HG02938 (cell line): ENCODE measurements at regions not wholly inside any gene's neighbourhood (a gene's known extent, or its start where the extent isn't known, plus 50 kb on each side); places are given as distances from the start of the nearest gene placed in this dataset.

Experiments
- ATAC-seq: cut with Tn5 transposase; IDR thresholded peaks from one replicate; pipeline ENCODE4 v1.9.1; 2021; ENCODE audit warnings: mild to moderate bottlenecking, moderate library complexity; ENCODE audit not compliant: unreplicated experiment

DNA sequence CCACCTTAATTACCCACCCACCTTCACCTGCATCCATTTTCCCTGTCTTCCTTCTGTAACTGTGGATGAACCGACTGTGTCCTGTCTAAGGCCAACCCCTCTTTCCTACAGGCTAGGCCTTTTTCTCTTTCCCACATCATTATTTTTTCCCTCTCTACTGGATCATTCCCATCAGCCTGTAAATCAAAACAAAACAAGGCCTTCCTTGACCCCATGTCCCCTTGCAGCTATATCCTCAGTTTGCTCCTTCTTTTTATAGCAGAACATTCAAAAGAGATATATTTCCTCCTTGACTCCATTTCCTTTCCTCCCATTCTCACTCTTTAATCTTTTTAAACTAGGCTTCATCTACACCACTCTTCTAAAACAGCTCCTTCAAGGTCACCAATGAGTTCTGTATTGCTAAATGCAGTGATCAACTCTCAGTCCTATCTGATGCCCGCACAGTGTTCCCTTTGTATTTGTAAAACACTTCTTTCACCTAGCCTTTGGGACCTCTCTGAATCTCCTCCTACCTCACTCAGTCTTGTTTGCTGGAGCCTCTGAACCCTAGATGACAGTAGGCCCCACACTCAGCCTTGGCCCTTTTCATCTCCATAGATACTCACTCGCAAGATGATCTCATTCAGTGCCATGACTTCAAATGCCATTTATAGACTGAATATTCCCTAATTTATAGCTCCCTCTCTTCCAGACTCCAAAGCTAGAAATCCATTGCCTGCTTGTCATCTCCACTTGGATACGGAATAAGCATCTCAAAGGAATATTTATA lies 55.7 kb downstream of the CXCR4 start:
- no peak for ATAC-seq

DNA sequence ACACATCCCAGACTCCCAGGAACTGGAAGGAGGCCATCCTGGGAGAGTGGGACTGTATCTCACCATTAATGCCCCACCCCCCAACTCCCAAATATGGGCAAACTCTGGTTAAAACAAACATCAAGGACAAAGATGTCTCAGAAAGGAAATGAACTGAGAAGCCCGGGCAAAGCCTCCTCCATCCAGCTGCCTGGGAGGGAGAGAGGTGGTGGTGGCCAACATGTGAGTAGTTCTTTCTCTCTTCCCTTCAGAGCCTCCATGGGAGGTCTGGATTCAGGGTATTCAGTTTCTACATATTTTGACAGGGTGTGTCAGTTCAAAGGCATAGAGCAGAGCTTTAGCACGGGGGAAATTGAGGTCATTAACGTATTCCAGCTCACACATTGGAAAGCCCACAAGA lies 57.5 kb downstream of the CXCR4 start:
- ATAC-seq = no peak

DNA sequence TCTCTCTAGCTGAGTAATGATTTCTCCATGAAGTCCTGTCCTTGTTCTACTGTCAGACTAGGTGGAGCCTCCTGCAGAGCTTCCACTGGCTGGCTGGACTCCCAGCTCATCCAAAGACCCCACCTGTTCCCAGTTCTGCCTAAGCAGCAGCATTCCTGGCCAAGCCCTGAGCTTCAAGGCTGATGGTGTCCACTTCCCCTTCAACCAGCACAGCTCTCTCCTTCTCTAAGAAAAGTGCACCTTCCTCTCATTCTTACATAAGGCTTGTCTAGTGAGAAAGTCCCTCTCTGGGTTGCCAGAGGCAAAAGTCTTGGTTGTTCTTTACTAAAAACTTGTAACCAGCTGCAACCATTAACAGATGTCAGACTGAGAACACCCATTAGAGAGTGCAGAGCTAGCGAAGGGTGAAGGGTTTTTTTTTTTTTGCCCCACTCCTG lies 58.9 kb downstream of the CXCR4 start:
- peak; percentile 48 for ATAC-seq

DNA sequence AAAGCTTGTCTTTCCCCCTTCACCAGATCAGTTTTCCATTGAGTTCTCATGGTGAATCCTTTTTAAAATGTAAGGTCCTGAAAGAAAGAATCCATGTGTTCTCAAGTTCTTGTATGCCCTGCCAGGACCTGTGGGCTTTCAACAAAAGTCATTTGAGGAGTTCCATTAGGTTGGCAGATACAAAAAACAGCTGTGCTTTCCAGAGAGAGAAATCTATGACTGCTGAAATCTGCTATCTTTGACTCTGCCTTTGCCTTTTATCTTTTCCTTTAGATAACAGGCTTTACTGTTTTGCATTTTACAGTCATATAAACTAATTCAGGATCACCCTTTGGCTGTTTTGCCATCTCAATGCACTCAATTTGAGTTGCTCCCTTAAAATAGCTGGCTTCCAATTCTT lies 59.7 kb downstream of the CXCR4 start:
- no peak for ATAC-seq

DNA sequence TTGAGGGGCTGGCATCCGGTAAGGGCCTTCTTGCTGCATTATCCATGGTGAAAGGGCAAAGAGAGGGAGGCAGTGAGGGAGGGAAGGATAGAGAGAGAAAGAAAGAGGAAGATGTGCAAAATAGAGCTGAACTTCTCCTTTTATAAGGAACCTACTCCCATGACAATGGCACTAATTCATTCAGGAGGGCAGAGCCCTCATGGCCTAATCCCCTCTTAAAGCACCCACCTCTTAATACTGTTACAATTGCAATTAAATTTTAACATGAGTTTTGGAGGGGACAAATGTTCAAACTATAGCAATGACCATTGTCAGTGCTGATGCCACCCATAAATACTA lies 60.2 kb downstream of the CXCR4 start:
- no peak for ATAC-seq

DNA sequence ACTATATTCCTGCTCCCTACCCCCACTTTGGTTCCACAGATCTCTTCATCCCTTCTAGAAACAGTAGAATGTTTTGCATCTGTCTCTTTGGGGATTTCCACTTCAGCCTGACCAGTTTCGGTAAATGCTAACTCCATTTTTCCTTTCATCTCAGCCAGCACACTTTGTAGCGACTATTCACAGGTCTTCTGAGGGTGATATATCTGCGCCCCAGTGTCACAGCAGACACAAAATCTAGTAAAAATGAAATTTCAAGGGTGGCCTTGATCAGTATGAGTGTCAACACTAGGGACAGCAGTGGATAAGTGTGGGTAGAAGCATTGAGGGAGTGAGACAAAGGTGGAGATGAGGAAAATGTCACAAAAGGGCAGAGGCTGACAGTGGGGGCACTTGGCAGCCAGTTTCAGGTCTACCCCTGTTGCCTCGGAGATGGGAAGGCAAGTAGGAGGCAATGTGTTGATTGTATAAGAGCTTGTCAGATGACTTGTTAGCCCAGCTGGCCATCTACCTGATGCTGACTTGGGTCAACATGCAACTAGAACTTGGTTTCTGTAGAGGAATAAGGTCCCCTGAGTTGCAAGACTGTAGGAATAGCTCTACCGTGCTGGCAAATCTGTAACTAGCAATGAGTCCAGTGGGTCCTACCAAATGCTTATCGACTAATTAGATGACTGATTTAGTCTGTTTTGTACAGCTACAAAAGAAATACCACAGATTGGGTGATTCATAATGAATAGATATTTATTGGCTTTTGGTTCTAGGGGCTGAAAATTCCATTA lies 60.7 kb downstream of the CXCR4 start:
- peak; percentile 25 for ATAC-seq

DNA sequence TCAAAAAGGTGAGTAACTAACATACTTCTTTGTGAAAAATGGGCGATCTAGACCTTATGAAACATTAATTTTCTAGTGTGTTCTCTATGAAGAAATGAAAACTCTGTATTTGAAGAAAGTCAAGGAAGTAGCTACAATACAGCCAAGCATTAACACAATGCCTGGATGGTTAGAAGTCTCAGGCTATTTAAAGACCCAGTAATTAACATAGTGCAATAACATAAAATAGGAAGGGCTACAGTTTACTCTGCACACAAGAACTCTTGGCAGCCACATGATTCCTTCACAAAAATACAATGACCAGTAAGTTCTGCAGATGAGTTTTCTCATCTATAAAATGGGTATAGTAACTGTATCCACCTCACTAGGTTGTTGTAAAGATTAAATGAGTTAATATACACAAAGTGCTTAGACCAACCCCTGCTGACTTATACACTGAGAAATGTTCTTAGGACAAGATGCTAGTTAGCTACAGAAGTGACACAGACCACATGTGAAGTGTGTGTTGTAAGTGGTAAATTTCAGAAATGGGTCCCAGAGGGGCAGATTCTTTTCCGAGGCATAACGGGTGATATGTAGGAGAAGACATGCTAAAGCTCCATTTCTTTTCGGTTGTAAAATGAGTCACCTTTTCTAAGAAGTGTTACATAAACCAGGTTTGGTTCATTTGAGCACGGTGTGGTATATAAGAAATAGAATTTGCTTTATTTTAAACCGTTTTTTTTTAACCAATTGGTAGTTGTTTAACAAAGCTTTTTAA lies 61.8 kb downstream of the CXCR4 start:
- peak; percentile 40 for ATAC-seq

DNA sequence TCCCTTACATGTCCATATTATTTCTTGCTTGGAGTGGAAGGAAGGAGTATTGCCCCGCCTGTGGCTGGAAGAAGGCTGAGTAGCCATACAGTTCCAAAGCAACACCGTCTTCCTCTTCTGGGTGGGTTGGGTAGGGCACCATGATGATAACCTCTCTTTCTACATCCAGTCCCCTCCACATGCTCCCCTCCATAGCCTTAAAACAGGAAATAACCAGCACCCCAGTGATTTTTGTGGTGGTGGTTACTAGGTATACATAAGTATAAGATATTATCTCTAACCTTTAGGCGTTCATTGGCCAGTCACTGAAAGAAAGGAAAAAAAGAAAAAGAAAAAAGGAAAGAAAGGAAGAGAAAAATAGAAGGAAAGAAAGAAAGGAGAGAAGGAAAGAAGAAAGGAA lies 63.1 kb downstream of the CXCR4 start:
- ATAC-seq = no peak

DNA sequence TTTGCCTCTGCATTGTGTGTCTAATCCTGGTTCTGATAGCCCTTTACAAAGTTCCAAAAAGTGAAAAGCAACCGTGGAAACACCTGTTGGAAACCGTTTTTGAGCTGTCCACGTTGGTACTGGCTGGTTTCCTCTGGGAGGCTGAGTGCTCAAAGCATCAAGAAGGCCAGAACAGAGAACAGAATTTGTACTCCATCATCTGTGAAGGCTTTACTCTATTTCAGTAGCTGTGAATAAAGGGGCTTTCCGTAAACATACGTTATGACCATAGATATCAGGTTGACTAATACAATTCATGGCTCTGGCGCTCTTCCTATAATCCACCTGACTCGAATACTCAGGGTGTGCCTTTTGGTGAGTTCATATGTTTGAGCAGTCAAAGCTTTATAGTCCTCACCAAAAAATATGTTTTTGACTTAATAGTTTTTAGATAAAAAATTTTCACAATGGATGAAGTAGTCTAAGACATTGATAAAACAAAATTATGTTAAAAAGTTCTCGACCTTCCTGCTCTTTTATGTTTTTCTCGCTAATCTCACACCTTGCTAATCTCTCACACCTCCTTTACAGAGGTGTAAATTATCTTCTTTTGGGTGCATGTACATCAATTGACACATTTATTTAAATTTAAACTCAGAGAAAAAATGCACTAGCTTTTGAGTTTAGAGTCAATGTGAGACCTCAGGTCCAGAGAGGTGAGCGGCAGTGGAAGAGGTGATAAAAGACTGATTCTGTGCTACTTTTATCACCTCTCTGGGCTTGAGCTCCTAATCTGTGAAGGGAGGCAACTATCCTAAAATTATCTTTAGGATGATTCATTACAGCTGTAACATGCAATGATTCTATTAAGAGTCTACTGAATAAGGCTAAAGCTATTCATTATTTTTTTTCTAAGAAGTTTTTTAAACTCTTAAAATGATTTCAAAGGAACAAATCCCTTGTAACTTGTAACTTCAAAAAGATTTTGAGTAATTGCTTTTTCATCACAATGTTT lies 65.3 kb downstream of the CXCR4 start:
- peak; percentile 37 for ATAC-seq

DNA sequence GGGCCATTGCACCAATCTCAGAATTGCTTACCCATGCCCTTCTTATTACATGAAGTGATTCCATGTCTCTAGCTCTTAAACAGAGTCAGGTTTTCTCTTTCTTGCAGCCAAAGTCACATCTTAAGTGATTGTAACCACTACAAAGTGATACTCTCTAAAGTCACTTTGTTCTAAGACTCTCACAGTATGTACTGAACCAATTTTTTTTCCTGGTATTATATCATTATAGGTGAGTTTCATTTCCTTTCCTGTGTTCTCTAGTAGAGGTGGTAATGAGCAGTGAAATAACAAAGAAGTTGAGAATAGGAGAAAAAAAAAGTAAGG lies 66.3 kb upstream of the DARS1 start:
- no peak for ATAC-seq

DNA sequence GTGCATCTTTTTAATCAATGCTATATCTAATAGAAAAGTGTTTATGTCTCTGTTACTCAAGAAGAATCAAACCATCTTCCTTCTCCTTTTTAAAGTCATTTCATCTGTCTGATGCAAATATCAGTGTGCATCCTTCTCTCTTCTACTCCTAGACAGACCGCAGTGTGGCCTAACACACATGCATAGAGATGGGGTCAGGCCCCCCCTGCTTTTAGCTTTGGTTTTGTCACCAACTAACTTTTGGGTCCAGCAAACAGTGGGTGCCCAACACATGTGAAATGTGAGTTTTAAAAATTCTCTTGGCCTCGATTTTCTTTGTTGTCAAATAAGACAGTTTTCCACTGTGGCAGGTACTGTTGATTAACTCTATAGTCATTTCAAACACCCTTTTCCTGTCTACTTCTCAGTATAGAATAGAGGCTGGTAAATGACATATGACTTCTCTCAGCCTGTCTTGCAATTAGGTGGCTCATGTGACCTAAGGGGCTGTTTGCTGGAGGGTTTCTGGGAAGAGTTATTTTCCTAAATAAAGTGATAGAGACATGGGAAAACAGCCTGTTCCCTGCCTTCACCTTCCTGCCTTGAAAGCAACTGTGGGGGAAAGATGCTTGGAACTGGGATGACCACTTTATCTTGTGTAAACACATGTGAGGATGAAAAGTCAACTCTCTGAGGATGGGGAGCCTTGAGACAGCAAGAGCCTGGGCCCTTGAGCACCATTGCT lies 65.7 kb upstream of the DARS1 start:
- peak; percentile 53 for ATAC-seq

DNA sequence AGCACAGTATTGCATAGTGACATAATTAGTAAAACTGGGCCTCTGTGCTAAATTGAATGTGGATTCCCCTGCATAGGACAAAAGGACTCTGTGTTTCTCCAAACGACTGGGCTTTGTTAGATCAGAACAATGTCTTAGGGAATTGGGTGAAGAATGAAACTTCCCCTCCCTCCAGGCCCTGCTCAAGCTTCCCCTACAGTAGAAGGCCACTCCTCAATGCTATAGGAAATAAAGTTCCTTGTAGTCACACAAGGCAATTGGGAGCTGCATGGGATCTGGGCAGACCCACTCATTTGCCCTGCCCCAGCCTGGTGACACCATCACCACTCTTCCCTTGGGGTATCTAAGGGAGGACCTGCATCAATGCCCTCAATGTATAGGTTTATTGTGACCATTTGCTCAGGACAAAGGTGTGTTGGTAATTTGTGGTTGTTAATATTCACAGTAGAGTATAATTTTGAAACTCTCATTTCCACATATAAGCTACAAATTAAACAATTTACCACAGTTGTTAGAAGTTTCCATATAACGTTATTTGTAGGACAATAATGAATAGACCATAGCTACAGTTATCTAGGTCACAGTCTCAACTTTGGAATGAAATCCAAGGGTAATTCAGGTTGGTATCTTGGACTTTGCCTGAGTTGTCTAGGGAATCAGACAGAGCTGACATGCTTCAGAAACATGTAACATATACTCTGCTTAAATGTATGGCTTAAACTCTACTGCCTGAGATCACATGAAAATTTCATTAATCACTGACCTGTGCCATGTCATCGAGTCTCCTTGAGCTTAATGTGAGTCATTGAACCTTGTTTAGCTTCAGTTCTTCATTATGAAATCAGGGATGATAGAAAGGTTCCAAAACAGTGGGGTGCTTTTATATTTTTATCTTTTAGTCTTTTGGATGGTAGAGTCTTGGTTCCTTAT lies 64.8 kb upstream of the DARS1 start:
- ATAC-seq = no peak

DNA sequence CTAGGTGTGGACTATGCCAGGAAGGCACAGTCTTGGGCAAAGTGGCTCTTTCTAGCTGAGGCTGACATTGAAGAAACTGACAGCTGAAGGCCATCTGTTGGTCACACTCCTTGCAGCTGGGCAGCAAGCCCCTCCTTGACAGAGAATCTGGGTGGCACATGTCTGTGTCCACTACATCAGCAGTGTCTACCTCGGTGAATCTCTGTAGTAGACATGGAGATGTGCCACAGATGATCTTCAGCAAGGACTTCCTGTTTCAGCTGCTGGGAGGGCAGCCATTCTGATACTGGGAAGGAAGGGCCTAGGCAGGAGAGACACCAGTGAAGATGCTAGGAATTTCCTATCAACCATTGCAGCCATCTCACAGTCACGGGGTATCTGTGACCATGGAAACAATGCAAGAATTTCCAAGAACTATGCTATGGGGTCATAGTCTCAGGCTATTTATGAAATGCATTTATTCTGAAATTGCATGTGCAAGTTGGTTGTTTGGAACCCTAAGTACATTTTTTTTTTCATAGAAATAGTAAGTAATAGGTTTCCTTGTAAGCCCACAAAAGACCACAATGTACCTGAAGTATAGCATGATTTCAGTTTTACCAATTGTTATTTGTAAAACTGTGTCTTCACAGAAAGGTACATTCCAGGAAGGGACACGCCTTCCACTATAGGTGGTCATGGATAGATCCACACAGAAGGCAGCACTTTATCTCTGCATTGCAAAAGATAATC lies 63.8 kb upstream of the DARS1 start:
- no peak for ATAC-seq

DNA sequence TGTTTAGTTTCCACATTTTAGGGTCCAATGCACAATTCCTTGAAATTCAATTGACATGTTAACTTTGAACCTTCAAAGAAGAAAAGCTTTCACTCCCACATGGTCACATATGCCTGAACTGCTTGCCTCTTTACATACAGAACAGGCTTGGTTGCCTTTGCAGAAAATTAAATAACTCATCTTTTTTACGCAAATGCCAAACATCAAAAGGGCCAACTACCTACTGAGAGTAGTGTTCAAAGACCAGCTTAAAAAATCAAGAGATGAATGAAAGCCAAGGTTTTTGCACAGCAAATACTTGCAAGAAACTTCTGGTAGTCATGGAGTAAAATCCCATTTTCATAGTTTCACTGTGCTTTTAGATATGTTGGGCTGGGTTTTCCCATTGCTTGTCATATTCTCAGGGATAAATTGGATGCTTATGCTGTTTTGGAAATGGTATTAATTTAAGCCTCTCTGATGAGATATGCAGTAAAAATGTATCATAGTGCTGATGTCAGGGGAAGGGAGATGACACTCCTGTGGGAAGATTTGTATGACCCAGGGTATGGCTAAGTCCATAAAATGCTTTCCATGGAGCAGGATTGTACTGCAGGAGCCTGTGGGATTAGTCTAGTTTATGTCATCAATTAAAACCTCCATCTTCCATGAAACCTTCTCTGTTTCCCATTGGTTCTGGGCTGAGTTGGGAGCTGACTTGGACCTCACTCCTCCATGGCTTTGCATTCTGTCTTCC lies 60.6 kb upstream of the DARS1 start:
- ATAC-seq = no peak

DNA sequence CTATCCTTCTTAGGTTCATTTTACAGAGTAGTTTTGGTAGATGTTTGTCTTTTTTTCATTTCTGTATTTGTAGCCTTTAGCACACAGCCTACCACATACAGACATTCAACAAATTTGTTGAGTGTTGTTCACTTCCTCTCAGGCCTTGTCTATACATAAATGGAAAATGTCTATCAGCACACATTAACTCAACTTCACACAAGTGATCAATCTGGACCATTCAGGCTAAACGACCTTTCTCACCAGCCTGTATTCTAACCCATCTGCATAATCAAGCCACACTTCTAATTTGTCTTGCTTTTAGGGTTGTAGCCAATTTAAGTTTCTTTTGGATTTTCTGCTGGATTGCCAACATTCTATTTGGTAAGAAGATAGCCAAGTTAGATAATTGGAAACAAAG lies 59.9 kb upstream of the DARS1 start:
- ATAC-seq = no peak
